Activated CD4-positive, alpha-beta memory T cell treated with anti-CD3 and anti-CD28 coated beads for 36 hours (primary cell): ENCODE measurements at regions not wholly inside any gene's neighbourhood (a gene's known extent, or its start where the extent isn't known, plus 50 kb on each side); places are given as distances from the start of the nearest gene placed in this dataset.
"Not testable (repeated sequence)": the region's sequence is repeated elsewhere in the genome, so short reads cannot be mapped to it uniquely, and the experiment has no call there.

Experiments used
- CTCF ChIA-PET: fragments of 350-600 bp; sonication (Branson Sonifier 250); formaldehyde crosslinking; loops from one replicate; lab custom pipeline; 2021; ENCODE audit warnings: antibody characterized with exemption, inconsistent platforms; lab: Charles Lee
- POLR2A ChIA-PET: fragments of 350-600 bp; sonication (Branson Sonifier 250); formaldehyde crosslinking; loops from one replicate; lab custom pipeline; 2021; ENCODE audit warnings: antibody characterized with exemption; lab: Charles Lee
- DNase-seq: peaks from one replicate; pipeline ENCODE4 v3.0.0-alpha.2; 2020
- H3K27ac Mint-ChIP-seq: one replicate; pipeline ENCODE4 v1.8.0; 2021; ENCODE audit warnings: mixed read lengths
- H3K27me3 Mint-ChIP-seq: one replicate; pipeline ENCODE4 v1.8.0; 2021; ENCODE audit warnings: mixed read lengths
- H3K36me3 Mint-ChIP-seq: one replicate; pipeline ENCODE4 v1.8.0; 2021; ENCODE audit warnings: mixed read lengths
- H3K4me1 Mint-ChIP-seq: one replicate; pipeline ENCODE4 v1.8.0; 2021; ENCODE audit warnings: low read depth, mixed read lengths
- H3K4me3 Mint-ChIP-seq: one replicate; pipeline ENCODE4 v1.8.0; 2021; ENCODE audit warnings: mild to moderate bottlenecking, mixed read lengths
- H3K9me3 Mint-ChIP-seq: one replicate; pipeline ENCODE4 v1.8.0; 2021; ENCODE audit warnings: mixed read lengths
- intact Hi-C: fragments of 100-400 bp; cut with micrococcal nuclease; formaldehyde crosslinking; loops from one replicate; pipeline ENCODE4 v1.15.1; 2023

DNA sequence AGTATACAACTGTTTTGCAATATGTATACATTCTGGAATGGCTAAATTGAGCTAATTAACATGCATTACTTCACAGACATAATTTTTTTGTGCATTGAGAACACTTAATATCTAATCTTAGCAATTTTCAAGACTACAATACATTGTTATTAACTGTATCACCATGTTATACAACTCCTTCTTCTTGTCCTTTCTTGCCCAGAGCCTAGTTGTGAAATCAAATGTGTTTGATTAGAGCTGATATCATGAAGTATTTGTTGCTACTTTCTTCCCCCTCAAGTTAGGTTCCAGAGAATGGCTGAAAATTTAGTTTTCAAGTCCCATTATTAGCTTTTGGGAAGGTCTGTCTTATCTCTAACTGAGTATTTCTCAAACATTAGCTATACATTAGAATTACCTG is 607.8 kb downstream of the PSAT1 start:
- H3K27me3 Mint-ChIP-seq: no peaks in the 10 kb centered on the region
- DNase-seq: no peak
- ChIA-PET CTCF (no interaction called here), POLR2A (no interaction called here)
- H3K9me3 Mint-ChIP-seq: no peaks in the 10 kb centered on the region
- intact Hi-C loops: no loop called here
- H3K4me3 Mint-ChIP-seq: no peak overlapping the region
- H3K27ac Mint-ChIP-seq: no peak overlapping the region
- no peaks in the 10 kb centered on the region for H3K36me3 Mint-ChIP-seq
- no peaks in the 10 kb centered on the region for H3K4me1 Mint-ChIP-seq

DNA sequence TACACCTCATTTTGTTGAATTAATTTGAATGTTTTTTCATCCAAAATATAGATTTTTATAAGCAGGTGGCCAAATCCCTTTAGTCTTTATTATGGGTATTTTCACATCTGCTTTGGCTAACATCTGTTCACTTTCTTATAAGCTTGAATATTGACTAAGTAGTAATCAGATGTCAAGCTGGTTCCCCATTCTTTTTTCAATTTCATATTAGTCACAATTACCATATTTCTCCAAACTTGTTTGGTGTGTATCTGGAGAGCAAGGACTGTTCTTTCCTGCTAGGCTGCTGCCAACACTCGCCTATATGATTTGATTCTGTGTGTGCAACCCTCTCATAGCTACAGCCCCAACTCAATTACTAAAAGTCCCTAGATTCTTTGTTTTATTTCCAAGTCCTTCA is 608.5 kb downstream of the PSAT1 start:
- H3K27me3 Mint-ChIP-seq: no peaks in the 10 kb centered on the region
- intact Hi-C loops: no loop called here
- no peak for DNase-seq
- ChIA-PET POLR2A (no interaction called here), CTCF (no interaction called here)
- H3K9me3 Mint-ChIP-seq: no peaks in the 10 kb centered on the region
- H3K36me3 Mint-ChIP-seq: no peaks in the 10 kb centered on the region
- H3K27ac Mint-ChIP-seq: no peak overlapping the region
- no peak overlapping the region for H3K4me3 Mint-ChIP-seq
- no peaks in the 10 kb centered on the region for H3K4me1 Mint-ChIP-seq

DNA sequence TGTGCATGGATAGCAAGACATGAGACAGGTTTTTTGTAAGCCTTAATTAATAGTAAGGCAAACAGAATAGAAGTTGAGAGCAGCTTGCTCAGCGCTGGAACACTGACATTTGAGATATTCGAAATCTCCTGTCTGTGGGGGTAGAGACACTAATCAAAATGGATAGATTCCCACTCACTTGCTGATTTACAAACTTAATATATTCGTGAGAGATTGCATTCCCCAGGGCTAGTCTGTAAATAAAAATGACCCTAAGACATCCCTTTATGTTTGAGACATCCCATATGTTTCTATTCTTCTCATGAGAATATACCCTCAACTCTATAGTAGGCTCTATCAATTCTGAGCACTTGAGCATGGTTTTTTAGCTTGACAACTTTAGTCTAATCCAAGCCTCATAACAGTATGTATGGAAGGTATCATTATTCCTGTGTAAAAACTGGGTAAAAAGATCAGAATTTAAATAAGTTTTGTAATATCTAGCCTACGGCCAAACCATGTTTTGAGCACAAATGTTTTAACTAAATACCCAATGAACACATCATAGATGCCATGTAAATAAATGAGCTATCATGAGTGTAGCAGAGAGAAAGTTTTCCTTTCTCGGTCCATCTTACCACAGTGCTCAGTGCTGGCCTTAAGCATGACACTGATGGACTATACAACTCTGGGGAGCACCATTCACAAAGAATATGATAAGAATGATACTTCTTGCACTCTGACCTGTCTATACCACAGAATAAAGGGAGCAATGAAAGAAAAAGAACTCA is 609.2 kb downstream of the PSAT1 start:
- no peak overlapping the region for H3K27ac Mint-ChIP-seq
- H3K27me3 Mint-ChIP-seq: no peaks in the 10 kb centered on the region
- H3K4me1 Mint-ChIP-seq: no peaks in the 10 kb centered on the region
- CTCF ChIA-PET: no interaction called here
- H3K4me3 Mint-ChIP-seq: no peak overlapping the region
- POLR2A ChIA-PET: no interaction called here
- DNase-seq: no peak
- H3K36me3 Mint-ChIP-seq: no peaks in the 10 kb centered on the region
- intact Hi-C loops: no loop called here
- H3K9me3 Mint-ChIP-seq: no peaks in the 10 kb centered on the region

DNA sequence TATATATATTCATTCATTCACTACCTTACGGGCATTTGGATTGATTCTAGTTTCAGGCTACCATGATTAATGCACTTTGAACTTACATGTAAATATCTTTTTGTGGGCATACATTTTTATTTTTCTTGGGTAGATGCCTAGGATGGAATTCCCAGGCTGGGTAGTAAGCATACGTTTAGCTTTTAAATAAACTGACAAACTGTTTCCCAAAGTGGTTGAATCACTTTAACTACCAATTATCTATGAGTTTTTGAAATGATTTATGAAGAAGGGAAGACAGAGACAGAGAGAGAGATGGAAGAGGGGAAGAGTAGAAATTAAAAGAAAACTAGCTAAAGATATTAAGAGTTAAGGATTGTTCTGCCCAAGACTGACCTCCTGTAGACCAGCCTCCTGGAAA is 612.6 kb downstream of the PSAT1 start:
- no peaks in the 10 kb centered on the region for H3K9me3 Mint-ChIP-seq
- H3K27ac Mint-ChIP-seq: no peak overlapping the region
- no peak for DNase-seq
- no peaks in the 10 kb centered on the region for H3K36me3 Mint-ChIP-seq
- CTCF ChIA-PET: no interaction called here
- no peaks in the 10 kb centered on the region for H3K27me3 Mint-ChIP-seq
- H3K4me1 Mint-ChIP-seq: no peaks in the 10 kb centered on the region
- POLR2A ChIA-PET: no interaction called here
- H3K4me3 Mint-ChIP-seq: no peak overlapping the region
- intact Hi-C loops: no loop called here

DNA sequence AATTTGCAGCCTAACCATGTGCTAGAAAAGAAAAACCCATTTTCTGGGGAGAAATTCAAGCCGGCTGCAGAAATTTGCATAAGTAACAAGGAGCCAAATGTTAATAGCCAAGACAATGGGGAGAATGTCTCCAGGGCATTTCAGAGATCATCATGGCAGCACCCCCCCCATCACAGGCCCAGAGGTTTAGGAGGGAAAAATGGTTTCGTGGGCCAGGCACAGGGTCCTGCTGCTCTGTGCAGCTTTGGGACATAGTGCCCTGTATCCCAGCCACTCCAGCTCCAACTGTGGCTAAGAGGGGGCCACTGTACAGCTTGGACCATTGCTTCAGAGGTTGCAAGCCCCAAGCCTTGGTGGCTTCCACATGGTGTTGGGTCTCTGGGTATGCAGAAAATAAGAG is 620.0 kb downstream of the PSAT1 start:
- H3K4me3 Mint-ChIP-seq, POLR2A ChIA-PET, H3K4me1 Mint-ChIP-seq, H3K36me3 Mint-ChIP-seq, DNase-seq, intact Hi-C loops, CTCF ChIA-PET, H3K27me3 Mint-ChIP-seq, H3K27ac Mint-ChIP-seq: not testable (repeated sequence)
- peaks cover 11% of the 10 kb centered on the region for H3K9me3 Mint-ChIP-seq

DNA sequence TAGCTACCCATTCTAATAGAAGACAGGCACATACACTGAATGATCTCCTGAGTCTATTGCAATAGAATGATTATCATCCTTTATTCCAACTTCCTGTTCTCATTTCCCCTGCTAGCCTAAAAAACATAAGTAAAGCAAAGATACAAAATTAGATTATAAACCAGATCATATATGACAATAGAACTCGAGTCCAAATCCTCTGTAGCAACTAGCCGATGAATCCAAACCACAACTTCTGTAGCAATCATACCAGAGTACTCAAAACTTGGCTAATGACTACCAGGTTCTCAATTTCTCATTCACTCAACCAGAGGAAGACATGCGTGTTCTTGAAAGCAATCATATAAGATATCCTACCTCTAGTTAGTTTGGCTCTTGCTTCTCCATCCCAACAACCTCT is 622.1 kb downstream of the PSAT1 start:
- CTCF ChIA-PET: no interaction called here
- H3K27me3 Mint-ChIP-seq: no peaks in the 10 kb centered on the region
- POLR2A ChIA-PET: no interaction called here
- H3K4me3 Mint-ChIP-seq: no peak overlapping the region
- no peak overlapping the region for H3K27ac Mint-ChIP-seq
- no peaks in the 10 kb centered on the region for H3K36me3 Mint-ChIP-seq
- H3K4me1 Mint-ChIP-seq: no peaks in the 10 kb centered on the region
- intact Hi-C loops: no loop called here
- no peak for DNase-seq
- H3K9me3 Mint-ChIP-seq: peaks cover 11% of the 10 kb centered on the region

DNA sequence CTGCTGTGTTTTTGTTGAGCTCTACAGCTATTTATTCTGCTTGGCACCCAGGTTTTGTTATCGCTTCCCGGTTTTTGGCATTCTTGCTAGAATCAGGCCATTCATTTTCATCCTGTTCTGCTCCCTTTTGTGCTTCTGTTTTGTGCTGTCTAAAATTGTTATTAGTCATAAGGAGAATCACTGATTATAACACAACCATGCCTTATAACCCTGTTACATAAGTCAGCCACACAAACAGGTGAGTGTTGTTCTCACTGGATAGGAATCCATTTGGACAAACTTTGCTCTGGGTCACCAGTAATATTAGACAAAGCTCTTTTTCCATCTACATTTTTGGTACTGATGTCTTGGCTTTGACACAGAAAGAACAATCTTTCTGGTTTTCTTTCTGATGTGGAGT is 622.8 kb downstream of the PSAT1 start:
- no peaks in the 10 kb centered on the region for H3K4me1 Mint-ChIP-seq
- no peak for DNase-seq
- intact Hi-C loops: no loop called here
- no peaks in the 10 kb centered on the region for H3K27me3 Mint-ChIP-seq
- POLR2A ChIA-PET: no interaction called here
- CTCF ChIA-PET: no interaction called here
- peaks cover 11% of the 10 kb centered on the region for H3K9me3 Mint-ChIP-seq
- H3K4me3 Mint-ChIP-seq: no peak overlapping the region
- H3K36me3 Mint-ChIP-seq: no peaks in the 10 kb centered on the region
- no peak overlapping the region for H3K27ac Mint-ChIP-seq

DNA sequence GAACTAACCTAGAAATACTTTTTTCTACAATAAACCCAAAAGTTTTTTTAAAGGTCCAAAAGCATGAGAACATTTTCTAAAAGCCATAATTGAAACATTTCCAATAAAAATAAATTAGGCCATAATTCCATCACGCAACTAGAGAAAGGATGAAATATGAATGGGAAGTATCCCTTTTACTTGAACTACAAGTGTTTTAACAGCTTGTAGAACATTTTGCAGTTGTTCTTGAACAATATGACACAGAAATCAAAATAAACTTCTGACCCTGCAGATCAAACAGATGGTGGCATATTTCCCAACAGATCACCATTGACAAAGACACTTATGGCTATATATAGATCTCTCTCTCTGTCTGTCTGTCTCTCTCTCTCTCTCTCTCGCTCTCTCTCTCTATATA is 624.4 kb downstream of the PSAT1 start:
- no peaks in the 10 kb centered on the region for H3K4me1 Mint-ChIP-seq
- DNase-seq: no peak
- H3K27ac Mint-ChIP-seq: no peak overlapping the region
- peaks cover 8% of the 10 kb centered on the region for H3K9me3 Mint-ChIP-seq
- no peak overlapping the region for H3K4me3 Mint-ChIP-seq
- ChIA-PET CTCF (no interaction called here), POLR2A (no interaction called here)
- intact Hi-C loops: no loop called here
- H3K27me3 Mint-ChIP-seq: no peaks in the 10 kb centered on the region
- H3K36me3 Mint-ChIP-seq: no peaks in the 10 kb centered on the region

DNA sequence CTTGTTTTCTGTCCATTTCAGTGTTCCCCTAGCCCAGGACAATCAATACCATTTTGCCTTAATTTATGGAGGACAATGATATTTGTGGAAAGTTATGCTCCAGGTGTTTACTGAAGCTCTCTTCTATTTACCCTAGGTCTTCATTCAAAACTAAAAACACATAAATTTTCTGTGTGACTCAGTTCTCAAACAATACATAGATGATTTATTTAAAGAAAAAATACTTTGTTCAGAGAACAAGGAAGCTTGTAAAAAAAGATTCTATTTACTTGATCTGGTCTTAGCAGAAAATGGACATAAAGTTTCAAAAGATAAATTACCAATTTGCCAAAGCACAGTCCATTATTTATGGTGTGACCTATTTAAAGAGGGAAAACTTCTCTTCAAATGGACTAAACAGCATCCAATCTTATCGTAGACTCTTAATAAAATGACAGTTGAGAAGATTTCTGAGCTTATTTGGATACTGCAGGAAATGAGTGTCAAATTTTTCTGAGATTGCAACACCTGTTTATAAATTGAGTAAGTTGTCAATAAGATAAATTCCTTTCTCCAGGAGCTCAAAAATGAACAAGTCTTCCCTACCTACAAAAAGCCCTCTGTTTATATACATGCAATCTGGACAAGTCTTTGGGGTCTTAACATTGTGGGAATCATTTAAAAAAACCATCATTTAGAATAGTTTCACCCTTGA is 627.2 kb downstream of the PSAT1 start:
- Mint-ChIP-seq H3K4me3 (no peak overlapping the region), H3K36me3 (no peaks in the 10 kb centered on the region), H3K9me3 (no peaks in the 10 kb centered on the region), H3K27me3 (no peaks in the 10 kb centered on the region), H3K4me1 (no peaks in the 10 kb centered on the region), H3K27ac (no peak overlapping the region)
- intact Hi-C loops: no loop called here
- DNase-seq: no peak
- ChIA-PET POLR2A (no interaction called here), CTCF (no interaction called here)

DNA sequence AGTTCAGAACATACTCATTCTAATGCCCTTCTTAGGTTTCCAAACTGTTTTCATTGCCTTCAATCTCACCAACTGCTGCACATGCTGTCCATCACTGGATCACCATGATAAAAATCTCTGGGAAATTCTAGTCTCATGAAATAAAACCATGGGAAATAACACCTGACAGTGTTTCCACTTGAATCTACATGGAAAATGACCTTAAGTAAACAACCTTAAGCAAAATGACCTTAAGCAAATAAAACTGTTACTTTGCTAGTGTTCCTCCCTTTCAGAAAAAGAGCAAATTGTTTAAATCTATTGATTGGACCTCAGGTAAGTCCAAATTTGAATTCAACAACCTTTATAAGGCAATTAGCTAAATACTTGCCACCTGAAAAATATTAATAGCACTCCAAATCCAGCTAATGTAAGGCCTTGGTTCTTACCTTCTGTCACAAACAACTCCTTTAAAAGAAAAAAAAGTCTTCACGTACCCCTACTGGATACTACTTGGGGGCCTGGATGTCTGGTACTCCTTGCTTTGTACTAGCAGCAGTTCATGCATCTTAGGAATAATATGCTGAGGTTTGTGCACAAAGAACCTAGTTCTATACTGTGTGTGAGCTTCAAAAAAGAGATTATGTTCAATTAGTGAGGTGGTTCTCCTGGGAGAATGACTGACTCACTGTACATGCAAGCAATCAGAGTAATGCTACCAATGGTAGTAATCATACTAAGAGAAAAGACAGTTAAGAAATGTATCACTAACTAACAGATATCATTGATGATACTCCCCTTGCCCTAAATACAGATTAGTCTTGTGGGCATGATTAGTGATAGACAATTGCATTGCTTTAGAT is 630.4 kb downstream of the PSAT1 start:
- CTCF ChIA-PET: no interaction called here
- H3K27me3 Mint-ChIP-seq: no peaks in the 10 kb centered on the region
- no peaks in the 10 kb centered on the region for H3K4me1 Mint-ChIP-seq
- no peak overlapping the region for H3K4me3 Mint-ChIP-seq
- intact Hi-C loops: no loop called here
- no peaks in the 10 kb centered on the region for H3K36me3 Mint-ChIP-seq
- no peaks in the 10 kb centered on the region for H3K9me3 Mint-ChIP-seq
- no peak for DNase-seq
- POLR2A ChIA-PET: no interaction called here
- no peak overlapping the region for H3K27ac Mint-ChIP-seq

DNA sequence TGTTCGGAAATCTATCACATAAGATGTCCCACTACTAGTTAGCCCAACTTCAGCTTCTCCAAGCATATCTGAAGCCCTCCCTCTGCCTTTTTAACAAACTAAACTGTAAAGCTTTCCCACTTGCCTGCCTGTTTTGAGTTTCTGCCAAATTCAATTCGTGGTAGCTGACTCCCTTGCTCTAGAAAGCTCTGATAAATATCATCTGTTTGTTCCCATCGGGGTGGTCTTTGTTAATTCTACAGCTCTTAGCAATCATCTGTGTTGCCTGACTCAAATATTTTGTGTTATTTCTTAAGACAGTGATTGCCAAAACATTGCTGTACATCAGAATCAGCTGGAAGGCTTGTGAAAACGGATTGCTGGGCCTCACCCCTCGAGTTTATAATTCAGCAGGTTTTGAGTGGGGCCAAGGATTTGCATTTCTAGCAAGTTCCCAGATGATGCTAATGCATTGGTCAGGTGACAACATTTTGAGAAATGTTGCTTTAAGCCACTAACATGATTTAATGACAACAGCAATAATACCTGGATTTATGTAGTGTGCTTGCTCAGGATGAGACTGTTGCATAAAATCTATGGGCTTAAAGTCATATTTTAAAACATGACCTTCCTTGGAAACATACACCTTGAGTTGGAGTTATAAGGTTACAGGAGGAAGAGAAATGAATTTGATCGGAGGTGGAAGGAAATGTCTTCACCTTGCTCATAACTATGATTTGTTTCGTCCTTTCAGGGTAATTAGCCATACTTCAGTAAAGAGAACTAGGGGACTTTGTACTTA is 631.9 kb downstream of the PSAT1 start:
- no peaks in the 10 kb centered on the region for H3K36me3 Mint-ChIP-seq
- H3K4me1 Mint-ChIP-seq: no peaks in the 10 kb centered on the region
- ChIA-PET POLR2A (no interaction called here), CTCF (no interaction called here)
- no peaks in the 10 kb centered on the region for H3K27me3 Mint-ChIP-seq
- no peak for DNase-seq
- no peaks in the 10 kb centered on the region for H3K9me3 Mint-ChIP-seq
- intact Hi-C loops: no loop called here
- no peak overlapping the region for H3K4me3 Mint-ChIP-seq
- H3K27ac Mint-ChIP-seq: no peak overlapping the region

DNA sequence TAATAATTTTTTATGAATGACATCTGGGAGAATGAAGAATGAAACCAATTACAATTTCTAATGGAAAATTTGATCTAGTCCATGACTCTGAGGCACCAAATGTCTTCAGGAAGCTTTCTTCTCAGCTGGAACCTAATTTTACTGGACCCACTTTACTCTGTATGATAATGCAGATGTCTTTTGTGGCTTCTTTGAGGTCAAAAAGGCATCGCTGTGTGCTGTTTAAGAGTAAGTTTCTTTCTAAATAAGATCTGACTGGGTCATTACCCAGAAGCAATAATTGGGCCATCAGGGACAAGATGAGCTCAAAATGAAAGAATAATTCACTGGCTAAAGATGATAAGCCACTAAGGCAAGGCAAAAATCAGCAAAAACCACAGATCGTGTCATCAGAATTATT is 633.4 kb downstream of the PSAT1 start:
- ChIA-PET POLR2A (no interaction called here), CTCF (no interaction called here)
- peaks cover 3% of the 10 kb centered on the region for H3K9me3 Mint-ChIP-seq
- no peak overlapping the region for H3K4me3 Mint-ChIP-seq
- H3K27ac Mint-ChIP-seq: no peak overlapping the region
- intact Hi-C loops: no loop called here
- no peaks in the 10 kb centered on the region for H3K4me1 Mint-ChIP-seq
- no peak for DNase-seq
- no peaks in the 10 kb centered on the region for H3K27me3 Mint-ChIP-seq
- no peaks in the 10 kb centered on the region for H3K36me3 Mint-ChIP-seq
